ENCODE measurements at regions not wholly inside any gene's neighbourhood (a gene's known extent, or its start where the extent isn't known, plus 50 kb on each side); places are given as distances from the start of the nearest gene placed in this dataset.

DNA sequence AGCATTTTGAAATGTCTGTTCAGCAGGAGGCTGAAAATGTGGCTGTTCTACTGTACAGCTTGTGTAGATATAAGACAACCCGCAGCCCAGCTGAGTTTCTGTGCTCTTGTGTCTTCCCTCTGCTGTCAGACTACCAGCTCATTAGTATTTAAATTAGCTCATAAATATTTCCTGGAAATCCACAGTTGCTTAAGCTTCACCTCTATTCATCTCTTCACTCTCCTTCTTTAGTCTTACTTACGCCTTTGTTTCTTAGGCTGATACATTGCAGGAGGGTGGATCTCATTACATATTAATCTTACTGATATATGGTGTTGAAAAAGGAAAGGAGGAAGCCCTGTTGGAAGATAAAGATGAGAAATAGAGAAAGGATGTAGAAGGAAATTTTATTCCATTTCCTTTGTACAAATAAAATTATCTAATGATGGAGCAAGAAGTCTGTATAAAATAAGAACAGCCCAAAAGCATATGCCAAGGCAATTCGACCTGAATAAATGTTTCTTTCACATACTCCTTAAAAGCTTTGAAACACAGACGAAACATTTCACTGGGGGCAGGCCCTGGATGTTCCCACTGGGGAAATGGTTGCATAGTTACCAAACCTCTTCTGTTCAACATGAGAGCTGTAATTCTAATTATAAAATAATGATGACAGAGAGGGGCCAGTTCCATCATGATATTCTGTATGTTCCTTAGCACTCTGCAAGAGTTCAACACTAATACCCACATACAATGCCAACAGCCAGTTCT is 111.8 kb upstream of the APC start:
- DNase-seq (ENCODE audit: low read depth in 2 of 2) = no peak

DNA sequence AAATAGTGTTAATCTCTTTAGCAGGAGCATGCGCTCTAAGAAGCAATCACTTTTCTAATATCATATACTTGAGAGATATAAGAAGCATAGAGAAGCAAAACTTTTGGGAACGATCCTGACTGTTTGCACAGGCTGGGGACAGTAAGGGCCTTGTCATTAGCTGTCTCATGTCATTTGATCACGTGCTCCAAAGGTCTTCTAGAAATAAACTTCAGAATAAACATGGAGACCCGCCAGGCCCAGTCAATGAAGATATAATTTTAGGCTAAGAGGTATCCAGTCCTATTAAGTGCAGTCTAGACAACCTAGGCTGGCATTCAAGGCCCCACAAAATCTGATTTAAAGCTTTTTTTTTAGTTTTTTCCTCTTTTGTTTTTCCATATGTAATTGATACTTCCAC is 111.0 kb upstream of the APC start:
- DNase-seq (ENCODE audit: low read depth in 2 of 2) = no peak

DNA sequence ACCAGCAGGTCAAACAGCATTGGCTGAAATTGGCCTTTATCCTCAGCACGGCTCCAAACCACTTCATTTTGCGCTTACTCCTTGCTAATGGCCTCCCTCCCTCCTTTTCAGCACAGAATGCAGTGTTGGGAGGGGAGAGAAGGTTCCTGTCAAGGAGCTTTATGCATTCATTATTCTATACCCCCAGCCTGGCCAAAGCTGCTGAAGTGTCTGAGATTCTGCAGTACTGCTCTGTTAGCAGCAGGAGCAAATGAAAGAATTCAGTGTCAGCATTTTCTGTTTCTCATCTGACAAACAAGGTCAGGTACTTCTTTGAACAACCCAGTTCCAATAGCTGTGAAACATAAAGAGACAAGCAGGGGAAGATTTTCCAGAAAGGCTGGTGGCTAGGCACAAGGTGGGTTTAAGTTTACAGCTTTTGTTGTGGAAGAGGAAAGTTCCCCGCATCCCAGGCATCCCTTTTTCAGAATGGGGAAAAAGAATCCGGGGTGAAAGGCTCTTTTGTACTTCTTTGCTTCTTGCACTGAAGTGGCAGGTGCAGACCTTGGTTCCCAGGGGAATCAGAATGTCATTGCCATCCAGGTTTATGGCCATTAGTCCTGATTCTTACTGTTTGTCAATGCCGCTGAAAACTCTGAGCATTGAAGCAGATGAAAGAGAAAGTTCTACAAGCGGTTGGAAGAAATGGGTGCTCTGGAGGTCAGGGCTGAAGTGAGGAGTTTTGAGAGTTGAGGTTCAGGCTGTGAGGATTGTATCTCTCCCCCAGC is 109.3 kb upstream of the APC start:
- no peak for DNase-seq (ENCODE audit: low read depth in 2 of 2)

DNA sequence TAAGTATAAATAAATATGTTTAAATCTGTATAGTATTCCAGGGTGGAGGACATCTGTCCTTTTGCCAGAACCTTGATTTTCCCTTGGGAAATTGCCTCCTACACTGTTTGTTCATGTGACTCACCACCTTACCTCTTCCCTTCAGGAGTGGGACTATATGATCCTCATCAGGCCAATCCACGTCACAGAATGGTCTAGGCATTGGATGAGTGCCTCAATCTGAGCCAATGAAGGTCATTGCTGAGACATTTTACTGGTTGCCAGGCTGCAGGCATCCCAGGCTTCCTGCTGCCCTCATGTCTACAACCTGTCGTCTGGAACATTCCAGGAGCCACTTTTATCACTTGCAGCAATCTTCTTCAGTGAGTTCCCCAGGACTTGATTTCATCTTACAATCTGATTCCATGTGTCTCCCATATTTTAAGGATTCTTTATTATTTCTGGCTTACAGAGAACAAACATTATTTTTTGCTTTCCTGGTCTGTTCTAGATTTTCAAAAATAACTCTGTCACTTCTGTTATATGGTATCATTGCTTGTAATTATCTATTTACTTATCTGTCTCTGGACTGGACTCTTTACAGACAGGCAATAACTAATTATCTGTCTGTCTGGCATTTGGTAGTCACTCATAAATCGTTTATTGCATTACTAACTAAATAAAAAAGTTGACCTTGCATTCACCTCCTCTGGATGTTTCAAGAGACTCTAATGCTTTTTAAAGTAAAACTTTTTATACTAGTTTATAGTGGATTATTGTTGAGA is 107.3 kb upstream of the APC start:
- no peak for DNase-seq (ENCODE audit: low read depth in 2 of 2)

DNA sequence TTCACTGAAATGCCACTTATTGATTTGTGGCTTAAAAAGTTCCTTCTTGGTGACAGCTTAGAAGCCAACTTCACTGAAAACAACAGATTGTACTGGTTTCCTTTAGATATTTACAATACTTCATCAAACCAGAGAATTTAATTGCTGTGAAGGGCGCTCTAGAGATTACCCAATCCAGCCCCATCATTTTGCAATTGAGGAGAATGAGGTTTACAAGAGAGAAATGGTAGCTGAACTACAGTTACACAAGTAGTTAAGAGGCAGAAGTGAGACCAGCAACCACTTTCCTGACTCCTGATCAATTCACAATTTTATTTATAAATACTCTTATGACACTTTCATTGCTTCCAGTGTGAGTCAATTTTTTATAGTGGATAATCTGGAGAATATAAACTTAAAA is 103.5 kb upstream of the APC start:
- no peak for DNase-seq (ENCODE audit: low read depth in 2 of 2)

DNA sequence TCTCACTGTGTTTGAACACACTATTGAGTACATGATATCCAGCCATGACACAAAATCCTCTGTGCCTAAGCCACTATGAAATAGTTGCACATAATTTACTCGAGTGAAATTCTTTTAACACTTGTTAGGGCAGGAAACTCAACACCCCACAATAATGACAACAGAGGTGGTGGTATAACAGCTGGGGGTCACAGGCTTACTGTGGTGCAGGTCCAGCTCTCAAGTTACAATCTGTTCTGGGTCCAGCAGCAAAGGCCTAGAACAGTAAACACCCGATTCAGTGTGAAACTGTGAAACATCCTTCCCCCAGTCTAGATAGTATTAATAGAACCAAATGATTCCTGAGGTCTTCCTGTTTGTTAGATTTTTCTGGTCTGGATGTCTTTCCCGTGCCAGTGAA is 102.9 kb upstream of the APC start:
- no peak for DNase-seq (ENCODE audit: low read depth in 2 of 2)

DNA sequence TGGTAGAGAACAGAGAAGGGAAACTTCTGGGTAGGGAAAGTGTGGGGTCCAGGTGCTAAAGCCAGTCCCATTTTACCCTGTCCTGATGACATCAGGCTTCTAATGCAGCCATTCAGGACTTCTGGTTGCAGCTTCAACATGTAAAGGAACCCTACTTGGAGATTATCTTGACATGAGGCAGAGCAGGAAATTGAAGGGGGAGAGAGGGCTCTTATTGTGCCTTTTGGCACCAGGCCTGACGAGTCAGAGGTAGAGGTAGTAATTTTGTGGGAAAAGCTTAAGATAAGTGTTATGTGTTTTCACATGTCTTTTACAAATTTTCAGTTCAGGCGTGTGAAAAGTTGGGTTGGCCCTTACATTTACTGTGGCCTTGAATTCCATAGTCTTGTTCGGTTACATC is 102.4 kb upstream of the APC start:
- DNase-seq (ENCODE audit: low read depth in 2 of 2) = no peak

DNA sequence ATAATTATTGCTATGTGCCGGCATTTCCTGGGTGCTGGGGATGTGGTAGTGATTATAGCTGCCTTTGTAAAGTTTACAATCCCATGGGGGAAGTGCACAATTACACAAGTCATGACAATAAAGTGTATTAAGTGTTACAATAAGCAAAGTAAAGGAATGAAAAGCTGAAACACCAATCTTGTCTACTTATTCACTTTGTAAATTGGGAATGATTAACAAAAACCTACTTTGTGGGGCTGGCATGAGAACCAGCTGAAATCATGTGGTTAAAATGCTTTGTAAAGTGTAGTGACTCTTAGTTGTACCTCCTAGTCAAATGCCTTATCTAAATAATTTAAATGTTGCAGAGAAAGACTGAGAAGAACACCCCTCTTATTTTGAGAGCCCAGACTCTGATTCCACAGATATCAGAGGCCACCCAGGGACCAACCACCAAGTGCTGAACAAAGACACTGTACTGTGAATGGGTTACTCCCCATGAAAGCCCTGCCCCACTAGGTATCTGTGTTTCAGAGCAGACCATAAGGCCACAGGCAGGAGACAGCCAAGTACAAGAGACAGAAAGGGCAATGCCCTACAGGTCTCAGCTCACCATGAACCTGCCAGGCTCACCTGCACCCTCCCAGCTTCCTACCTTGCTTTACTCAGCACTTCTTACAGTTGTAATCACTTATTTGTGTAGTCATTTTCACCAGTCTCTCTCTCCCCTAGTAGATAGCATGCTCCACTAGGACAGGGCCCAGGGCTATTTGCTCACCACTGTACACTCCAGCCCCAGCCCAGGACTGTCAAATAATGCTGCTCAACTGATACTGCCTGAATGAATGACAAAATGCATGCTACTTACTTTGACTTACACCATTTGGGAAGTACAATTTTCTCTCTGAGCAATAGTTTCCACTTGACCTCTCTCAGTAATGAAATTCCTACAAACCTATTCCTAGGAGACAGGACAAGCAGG is 101.6 kb upstream of the APC start:
- no peak for DNase-seq (ENCODE audit: low read depth in 2 of 2)

DNA sequence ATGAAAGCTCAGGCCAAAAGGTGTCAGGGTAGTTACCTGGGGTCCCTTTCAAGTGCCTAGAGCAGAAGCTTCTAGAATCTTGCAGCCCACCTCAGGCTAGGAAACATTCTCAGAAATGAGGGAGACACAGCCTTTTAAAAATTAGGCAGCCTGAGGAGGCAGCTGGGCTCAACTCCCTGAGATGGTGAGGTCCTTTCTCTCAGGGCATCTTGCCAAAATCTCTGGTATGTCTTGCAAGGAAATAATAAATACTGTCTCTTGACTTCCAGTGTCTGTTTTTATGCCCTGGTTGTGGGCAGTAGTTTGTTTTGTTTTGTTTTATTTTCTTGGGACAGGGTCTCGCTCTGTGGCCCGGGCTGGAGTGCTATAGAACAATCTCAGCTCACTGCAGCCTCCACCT is 100.9 kb upstream of the APC start:
- DNase-seq (ENCODE audit: low read depth in 2 of 2) = no peak

DNA sequence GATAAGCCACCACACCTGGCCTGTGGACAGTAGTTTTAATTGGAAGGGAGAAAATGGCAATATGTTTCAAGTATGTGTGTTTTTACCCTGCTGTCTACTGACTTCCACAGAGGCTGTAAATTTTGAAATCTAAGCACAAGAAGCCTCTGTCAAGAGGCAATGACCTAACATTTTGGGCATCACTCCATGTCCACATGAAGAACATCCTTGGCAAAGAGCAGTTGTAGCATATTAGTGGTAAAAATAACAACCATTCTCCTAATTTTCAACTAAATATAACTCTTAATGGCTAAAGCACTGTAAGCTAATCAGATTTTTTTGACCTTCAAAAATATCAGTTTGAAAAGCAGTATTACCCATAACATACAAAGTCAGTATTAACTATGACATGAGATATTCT is 100.3 kb upstream of the APC start:
- no peak for DNase-seq (ENCODE audit: low read depth in 2 of 2)

DNA sequence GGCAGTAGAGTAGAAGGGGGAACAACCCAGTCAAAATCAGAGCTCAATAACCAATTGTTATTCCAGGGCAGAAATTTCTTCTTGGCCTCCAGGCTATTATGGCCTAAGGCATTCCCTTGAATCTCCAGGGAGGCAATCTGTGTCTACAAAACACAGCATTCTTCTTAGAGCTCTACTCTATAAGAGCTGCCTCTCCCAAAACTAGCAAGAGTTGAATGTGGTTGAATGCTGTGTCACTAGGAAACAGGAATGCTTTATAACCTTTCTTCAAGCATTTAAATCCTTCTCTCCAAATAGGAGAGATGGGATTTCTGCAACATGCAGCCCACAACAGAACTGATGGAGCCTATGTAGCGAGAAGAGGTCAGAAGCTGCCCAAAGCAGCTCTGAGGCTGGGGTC is 97.1 kb upstream of the APC start:
- DNase-seq (ENCODE audit: low read depth in 2 of 2) = no peak

DNA sequence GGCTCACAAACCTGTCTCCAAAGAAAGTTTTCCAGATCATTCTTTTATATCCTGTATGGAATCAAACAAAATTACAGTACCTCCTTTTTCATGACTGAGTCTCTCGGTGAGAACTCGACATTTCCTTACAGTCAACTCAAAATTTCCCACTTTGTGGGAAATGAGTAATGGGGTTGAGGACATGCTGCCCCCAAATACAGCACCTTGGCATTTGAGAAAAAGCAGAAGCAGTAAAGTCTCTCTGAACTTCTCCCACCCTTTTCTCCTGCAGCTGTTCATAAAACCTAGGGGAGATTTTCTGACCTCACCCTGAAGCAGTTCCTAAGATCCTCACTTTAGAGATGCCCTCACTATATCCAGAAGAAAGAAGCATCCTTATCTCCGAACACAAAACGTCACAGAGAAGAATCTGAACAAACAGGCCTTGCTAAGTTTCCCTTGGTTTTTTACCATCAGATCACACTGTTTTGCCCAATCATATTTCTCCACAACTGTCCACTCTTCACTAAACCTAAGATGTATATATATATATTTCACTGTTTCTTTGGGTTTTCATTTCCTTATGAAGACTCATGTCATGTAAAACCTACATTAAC is 96.1 kb upstream of the APC start:
- DNase-seq (ENCODE audit: low read depth in 2 of 2) = no peak

DNA sequence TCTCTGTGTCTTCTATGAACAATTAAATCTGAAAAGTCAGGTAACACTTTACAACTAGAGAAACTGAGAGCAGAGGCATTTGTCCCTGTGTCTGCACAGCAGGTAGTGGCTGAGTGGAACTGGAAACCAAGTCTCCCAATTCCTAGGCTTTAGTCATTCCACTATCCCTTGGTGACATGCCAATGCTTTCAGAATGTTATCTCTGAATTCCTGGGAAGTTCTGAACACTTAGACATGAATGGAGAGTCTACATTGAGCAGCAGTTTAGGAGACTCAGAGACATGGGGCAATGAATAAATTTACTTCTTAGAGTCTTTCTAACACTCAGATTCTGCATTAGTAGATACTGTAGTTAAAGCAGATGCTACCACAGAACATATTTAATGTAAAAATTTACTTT is 94.8 kb upstream of the APC start:
- no peak for DNase-seq (ENCODE audit: low read depth in 2 of 2)

DNA sequence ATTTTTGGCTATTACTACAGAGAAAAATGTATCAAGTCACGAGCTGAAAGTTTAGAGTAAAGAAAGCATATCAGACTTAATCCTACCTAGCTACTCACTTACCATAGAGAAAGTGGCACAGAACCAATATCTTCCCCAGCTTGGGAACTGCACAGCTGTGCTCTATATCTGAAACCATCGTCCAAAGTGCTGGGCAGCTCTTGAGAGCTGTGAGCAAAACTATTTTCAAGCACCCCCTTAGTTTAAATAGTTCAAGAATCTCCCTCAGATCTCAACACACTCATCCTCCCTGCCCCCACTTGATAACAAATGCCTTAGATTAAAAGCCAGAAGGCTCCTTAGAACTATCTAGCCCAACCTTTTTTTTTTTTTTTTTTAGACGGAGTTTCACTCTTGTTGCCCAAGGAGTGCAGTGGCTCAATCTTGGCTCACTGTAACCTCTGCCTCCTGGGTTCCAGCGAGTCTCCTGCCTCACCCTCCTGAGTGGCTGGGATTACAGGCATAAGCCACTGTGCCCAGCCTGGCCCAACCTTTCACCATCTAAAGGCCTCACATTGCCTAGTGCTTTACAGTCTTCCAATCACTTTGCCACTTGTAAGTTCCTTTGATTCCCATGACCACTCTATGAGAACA is 94.2 kb upstream of the APC start:
- no peak for DNase-seq (ENCODE audit: low read depth in 2 of 2)

DNA sequence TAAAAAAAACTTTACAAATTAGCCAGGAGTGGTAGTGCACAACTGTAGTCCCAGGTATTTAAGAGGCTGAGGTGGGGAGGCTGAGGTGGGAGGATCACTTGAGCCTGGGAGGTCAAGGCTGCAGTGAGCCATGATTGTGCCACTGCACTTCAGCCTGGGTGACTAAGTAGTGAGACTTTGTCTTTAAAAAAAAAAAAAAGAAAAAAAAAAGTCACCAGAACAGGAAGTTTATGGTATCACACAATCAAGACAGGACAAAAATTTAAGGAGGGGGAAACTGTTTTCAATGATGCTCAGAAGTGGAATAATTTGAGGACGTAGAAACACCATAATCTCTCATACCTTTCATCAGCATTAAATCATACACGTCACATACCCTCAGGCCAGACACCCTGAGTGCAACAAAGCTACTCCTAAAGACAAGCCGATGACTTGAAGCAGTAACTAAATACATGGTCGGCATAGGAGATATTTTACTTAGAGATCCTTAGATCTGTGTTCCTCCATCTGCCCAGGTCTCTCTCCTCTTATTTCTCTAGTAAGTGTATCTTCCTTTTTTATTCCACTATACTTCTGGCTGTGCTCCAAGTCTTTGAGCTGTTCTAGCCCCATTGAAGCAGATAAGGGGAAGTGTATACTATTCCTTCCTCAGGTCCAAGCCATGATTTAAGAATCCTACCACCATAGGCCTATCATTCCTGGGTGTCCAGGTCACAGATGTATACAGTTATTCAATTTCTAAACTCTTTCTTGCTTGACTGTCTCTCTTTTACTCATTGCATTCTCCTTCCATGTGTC is 91.3 kb upstream of the APC start:
- no peak for DNase-seq (ENCODE audit: low read depth in 2 of 2)

DNA sequence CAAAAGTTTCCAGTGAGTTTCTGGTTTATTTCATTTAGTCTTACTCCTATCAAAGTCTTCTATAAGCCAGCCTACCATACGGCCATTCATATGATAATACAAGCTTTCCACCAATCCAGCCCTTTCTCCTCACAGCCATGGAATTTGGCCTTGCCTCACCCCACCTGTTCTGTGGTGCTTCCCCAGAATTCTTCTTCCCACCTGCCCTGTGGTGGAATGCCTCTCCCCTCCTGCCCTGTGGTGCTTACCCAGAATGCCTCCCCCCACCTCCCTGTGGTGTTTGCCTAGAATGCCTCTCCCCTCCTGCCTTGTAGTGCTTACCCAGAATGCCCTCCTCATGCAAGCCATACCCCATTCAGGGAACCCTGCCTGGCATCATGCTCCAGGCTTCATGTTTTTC is 90.3 kb upstream of the APC start:
- DNase-seq (ENCODE audit: low read depth in 2 of 2) = no peak

DNA sequence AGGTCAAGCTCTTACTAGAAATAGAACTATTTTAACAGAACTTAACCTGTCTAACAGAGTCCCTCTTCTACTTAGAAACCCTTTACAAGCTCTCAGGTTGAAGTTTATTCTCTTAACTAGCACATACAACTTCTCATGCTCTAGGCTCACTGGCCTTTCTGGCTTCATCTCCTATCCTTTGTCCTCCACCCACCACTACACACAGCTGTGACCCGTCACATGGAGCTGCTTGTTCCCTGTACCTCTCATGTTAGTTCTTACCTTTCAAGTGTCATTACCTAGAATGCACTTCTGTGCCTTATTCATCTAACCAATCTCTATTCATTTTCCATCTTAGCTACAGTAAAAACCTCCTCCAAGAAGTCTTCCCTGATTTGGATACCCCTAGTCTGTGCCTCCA is 89.4 kb upstream of the APC start:
- DNase-seq (ENCODE audit: low read depth in 2 of 2) = no peak

DNA sequence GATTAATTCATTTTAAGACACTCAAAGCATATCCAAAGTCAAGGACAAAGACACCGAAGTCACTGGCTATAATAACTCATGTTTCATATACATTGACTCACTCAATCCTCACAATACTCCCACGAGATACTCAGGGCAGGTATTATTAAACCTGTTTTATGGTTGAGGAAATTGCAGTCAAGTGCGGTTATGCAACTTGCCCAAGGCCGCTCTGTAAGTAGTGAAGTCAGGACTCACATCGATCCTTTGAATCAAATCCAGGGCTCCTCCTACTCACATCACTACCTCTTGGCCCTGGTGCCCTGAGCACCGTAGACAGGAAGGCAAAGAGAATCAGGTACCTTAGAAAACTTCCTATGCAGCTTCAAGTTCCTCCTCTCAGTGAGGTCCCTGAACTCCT is 87.8 kb upstream of the APC start:
- no peak for DNase-seq (ENCODE audit: low read depth in 2 of 2)

DNA sequence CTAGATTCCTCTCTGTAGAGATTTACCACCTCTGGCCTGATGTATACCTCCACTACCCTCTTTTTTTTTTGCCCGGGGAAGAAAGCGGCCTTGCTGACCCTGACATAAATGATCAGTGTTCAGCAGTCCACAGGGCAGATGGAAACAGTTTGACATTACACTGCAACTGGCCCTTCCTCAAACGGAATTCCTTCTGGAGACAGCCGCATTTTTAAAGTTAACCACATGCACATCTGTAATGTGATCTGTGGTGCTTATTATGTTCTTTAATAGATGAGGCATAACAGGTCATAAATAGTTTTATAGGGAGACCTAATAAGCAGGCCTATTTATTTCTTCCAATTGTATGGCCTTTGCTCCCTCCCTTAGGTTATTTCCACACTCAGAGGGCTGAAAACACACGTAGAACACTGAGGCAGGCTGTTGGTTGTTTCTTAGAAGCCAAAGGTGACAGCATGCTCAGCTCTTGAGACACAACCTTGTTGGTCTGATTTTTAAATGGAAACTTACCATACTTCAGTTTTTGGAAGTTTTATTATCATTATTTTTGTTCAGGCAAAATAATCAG is 84.0 kb upstream of the APC start:
- DNase-seq (ENCODE audit: low read depth in 2 of 2) = no peak

DNA sequence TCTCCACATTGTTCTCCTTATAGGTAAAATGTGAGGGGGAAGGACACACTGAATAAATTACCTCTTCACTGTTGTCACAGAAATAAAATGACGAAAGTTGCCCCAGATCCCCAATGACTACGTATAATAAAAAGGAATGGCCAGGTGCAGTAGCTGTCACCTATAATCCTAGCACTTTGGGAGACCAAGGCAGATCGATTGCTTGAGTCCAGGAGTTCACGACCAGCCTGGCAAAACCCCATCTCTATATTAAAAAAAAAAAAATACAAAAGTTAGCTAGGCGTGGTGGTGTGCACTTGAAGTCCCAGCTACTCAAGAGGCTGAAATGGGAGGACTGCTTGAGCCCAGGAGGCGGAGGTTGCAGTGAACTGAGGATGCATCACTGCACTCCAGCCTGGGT is 82.2 kb upstream of the APC start:
- no peak for DNase-seq (ENCODE audit: low read depth in 2 of 2)

Data from stimulated activated CD4-positive, alpha-beta T cell treated with anti-CD3 and anti-CD28 coated beads, Interleukin-1b, Interleukin-23, amount 100 ng/mL, for 4 hours (primary cell).